ENCODE measurements at regions not wholly inside any gene's neighbourhood (a gene's known extent, or its start where the extent isn't known, plus 50 kb on each side); places are given as distances from the start of the nearest gene placed in this dataset.

DNA sequence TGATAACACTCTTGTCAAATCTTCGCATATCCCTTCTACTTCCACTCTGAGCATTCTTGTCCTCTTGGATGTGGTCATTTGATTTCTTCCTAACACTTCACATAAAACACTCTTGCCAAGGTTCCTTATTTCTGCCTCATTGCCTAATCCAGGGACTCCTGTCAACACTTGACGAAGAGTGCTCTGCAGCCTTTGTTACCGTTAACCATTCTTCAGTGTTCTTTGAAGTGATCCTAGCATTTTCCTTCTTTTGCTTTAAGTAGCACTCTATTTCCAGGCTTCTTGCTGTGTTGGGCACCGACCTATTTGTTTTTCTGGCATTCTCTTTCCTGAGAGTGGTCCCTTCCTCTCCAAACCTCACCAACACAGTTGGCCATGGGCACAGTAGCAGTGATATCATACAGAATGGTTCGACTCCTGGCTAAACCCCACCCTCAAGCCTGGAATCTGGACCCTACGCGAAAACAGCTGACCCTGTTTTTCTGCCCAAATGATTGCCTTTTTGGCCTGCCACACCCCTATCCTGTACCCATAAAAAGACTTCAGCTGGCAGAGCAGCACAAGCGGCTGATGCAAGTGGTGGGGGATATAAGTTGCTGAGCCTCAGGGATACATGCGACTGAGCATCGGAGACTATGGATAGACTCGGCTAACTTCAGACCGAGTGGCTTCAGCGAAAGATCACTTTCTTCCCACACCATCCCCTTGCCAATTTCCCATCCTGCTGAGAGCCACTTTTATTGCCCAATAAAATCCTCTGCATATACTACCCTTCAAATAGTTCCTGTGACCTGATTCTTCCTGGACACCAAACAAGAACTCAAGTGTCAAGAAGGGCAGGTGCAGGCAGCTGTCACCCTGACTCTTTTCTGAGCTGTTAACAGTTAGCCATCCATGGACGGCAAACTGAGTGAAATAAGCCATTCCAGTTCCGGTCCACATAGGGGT is 820.6 kb downstream of the CCSER2 start:
- DNase-seq = no peak

GRCh38 chr10:85149766-85150165 is 821.4 kb downstream of the CCSER2 start:
- no peak for DNase-seq

DNA sequence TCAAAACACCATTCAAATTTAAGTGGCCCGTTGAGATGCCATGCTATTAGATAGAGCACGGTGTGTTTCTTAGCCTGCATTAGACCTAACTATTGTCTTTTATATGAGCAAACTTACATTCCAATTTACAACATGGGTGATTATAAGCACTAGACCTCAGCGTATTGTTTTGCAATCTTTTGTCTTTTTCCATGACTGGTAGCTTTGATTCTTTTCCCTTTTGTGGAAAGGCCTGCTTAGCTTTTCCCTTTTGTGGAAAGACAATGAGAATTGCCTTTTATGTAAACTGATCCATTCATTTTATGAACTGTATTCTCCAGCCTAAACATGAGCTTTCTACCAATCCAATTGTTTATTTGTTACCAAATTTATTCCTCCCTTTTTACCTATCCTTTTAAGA is 823.1 kb downstream of the CCSER2 start:
- no peak for DNase-seq

DNA sequence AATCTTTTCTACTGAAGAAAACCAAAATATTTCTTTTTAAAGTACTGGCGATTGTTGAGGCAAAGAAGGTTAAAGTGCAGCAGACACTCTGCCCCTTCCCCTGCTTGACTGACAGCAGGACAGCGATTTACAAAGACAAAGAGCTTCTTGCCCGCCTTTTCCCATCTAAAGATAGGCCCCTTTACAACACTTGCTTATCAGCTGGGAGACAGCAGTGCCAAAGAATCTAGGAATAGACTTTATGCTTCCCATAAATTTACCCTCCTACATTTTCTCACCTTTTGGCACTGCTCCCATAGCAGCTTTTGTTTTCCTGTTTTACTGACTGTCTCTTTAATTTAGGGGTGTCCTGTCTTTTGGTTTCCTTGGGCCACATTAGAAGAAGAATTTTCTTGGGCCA is 824.1 kb downstream of the CCSER2 start:
- no peak for DNase-seq

DNA sequence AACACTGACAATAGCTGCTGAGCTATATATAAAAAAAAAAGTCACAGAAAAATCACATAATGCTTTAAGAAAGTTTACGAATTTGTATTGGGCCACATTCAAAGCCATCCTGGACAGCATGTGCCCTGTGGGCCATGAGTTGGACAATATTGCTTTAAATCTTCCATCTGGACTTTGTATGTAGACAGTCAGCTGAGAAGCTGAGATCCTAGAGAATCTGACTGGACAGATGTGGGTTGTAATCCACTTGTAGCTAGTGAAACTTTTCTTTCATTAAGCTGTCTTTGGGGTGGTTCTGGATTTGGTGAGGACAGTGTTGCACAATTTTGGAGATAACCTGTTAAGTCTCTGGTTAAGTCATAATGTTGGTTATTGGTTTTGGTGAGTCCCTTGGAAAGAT is 824.5 kb downstream of the CCSER2 start:
- no peak for DNase-seq

DNA sequence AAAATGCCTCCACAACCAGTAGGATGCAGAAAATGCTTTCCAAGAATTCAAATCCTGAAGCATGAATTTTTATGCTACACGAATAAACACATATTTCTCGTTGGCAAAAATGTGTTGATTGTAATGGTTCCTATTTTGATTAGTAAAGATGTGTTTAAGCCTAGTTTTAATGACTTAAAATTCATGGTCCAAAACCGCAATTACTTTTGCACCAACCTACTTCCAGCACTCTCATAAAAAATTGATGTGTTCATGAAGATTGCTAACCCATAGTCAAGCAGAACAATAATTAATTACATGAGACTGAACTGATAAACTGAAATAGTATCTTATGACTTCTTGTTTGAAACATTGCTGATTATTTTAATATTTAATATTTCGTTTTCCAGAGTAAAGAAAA is 828.8 kb downstream of the CCSER2 start:
- no peak for DNase-seq

- DNase-seq = no peak
These were observed 839.9 kb downstream of the CCSER2 start for GRCh38 chr10:85168243-85168642.

GRCh38 chr10:85170026-85170425 is 841.6 kb downstream of the CCSER2 start:
- DNase-seq = no peak

GRCh38 chr10:85175635-85176034 is 847.2 kb downstream of the CCSER2 start:
- no peak for DNase-seq

DNA sequence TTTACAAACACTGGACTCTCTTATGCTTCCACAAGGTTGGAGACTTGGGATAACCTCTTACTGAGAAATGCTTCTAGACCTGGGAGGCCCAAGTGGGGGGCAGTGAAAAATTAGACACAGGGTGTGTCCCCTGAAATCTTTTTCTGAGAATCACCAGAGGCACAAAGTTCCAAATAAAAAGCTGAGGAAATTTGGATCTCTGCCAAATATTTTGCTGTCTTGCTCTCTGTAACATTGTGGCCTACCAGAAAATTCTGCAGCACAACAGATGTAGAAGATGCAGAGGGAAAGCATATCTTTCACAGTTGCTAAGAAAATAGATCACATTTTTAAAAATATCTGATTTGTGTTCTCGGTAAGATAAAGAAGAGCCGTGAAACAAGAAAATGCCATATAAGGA is 849.4 kb downstream of the CCSER2 start:
- no peak for DNase-seq

- DNase-seq = no peak
These were observed 858.7 kb downstream of the CCSER2 start for GRCh38 chr10:85187047-85187446.

DNA sequence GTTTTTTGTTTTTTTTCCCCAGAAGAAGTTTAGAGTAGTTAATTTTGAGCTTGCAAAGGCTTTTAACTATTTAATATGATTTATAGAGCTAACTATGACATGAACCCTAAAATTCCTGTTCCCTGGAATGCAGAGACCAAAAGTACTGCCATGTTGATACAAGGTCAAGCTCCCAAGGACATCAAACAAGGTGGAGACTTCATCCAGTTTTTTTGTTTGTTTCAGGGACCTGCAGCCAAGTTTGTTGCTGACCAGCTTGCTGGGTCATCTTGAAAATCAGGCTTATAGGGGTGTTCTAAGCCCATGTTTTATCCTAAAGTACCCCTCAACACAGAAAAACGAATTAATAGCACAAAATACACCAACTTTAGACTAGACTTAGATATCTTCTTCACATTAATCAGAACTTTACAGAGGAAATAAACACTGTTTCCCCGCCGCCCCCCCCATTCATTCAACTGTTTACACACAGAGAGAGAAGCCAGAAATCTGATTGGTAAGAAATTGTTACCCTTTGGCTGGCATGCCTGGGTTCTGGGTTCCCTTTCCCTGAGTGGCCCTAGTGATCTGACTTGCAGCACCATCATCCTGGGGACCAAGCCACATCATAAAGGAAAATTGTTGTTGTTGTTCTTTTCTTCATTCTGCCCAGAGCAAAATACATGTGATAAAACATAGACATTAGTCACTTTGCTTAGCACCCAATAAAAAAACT is 860.5 kb downstream of the CCSER2 start:
- DNase-seq = no peak

DNA sequence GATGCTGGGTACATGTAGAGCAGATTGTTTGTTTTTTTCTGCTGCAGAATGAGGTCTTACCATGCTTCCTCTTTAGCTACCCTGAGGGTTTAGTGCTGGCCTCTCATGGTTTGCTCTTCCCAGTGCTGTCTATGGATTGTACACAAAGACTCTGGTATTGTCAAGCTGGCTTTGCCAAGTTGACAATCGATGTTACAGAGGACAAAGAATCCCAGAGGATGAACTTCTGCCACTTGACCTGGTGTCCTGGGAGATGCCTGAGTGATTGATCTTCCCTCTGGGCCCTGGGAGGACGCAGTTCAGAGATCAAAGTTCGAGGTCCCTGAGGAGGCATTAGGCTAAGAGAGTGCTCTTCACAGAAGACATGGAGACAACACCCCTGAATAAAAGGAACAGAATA is 865.4 kb downstream of the CCSER2 start:
- no peak for DNase-seq

GRCh38 chr10:85194706-85195105 is 866.3 kb downstream of the CCSER2 start:
- no peak for DNase-seq

DNA sequence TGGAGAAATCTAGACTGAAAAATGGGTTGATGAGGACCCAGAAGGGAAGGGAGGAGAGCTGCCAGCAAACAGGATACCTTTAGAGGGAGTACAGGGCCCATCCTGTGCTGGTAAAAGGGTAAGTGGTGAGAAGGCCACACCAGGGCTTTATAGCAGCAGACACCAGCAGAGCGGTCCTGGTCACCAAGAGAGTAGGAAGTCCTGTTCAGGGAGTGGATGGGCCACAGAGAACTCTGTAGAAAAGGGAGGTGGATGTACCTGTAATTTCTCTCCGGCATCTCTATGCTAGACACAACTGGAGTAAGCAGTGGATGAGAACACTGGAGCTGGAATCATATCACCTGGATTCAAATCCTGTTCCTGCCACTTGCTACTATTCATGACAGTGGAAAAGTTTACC is 867.2 kb downstream of the CCSER2 start:
- no peak for DNase-seq

- DNase-seq = no peak
These were observed 876.4 kb downstream of the CCSER2 start for GRCh38 chr10:85204814-85205213.

DNA sequence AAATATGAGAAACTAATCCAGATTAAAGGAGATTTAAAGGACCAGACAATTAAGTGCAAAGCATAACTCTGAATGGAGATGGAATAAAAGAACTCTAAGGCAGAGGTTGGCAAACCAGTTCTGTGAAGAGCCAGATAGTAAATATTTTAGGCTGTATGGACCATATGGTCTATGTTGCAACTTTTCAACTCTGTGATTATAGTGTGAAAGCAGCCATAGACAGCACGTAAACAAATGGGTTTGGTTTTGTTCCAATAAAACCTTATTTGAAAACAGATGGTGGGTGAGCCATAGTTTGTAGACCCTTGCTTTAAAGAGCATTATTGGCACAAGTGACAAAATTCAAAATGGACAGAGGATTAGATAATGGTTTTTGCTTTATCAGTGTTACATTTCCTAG is 884.1 kb downstream of the CCSER2 start:
- DNase-seq = no peak

- no peak for DNase-seq
These were observed 885.1 kb downstream of the CCSER2 start for GRCh38 chr10:85213493-85213892.

DNA sequence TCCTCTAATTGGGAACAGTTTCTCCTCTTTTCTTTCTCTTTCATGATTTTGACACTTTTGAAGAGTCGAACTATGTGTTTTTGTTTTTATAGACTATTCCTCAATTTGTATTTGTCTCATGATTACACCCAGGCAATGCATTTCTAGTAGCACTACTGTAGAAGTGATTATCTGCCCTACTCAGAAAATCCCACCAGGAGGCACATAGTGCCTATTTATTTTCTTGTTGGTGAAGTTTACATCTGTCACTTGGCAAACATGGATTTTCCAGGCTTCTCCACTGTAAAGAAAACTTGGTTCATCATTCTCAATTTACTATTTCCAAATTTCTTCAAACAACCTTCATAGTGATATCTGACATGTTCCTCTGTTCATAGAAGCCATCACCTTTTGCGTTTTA is 893.9 kb downstream of the CCSER2 start:
- DNase-seq = no peak

DNA sequence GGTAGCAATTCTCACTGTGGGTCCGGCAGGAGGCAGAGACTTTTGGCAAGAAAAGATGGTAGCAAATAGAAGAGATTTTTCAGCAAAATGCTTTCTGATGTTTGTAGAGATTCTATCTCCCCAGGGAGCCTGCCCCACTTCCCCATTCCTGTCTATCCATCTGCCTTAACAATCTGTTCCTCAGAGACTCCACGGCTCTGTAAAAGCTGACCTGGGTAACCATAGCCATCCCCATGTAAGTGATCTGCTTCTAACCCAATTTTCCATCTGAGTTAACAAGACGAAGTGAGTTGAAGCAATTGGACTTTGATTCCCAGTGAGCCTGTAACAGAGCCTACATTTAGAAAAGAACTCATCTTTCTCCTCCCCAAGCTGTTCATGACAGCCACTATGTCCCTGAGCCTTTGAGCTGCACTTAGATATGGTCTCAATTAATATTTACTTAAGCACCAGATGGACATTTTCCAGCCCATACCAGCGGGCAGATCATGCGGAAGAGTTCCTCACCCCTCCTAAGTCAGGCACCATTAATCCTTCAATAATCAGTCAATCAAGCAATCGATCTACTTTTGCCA is 896.1 kb downstream of the CCSER2 start:
- DNase-seq = no peak

DNA sequence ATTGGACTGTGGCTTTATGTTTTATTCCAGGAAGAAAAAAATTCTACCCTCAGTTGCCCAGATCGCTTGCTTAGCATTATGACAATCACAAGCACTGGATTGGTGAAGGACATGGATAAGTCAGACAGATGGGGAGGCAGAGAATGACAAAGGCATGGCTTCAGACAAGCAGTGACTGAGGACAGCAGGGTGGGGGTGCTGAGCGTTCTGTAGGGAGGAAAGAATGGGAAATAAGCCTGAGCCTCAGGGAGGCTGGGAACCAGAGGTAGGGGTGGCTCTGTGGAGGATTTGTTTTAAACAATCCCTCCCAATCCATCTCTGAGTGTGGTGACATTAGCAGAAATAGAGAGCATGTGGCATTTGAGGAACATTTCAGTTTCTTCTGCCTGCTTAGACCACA is 896.9 kb downstream of the CCSER2 start:
- no peak for DNase-seq

DNA sequence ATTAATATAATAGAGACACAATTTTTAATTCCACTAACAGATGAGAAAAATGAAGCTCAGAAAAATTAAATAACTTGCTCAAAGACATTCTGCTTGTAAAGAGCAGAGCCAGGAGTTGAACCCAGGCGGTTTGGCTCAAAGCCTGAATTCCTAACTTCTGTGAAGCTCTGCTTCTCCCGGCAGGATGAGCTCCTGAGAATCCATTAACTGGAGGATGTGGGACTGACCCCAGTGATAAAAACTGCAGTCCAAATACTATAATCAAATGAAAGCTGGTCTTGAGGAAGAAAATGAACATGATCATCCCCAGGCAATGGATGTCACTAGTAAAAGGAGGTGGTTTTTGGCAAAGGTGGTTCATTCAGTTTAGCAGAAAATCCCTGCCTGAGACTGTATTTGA is 898.2 kb downstream of the CCSER2 start:
- no peak for DNase-seq

DNA sequence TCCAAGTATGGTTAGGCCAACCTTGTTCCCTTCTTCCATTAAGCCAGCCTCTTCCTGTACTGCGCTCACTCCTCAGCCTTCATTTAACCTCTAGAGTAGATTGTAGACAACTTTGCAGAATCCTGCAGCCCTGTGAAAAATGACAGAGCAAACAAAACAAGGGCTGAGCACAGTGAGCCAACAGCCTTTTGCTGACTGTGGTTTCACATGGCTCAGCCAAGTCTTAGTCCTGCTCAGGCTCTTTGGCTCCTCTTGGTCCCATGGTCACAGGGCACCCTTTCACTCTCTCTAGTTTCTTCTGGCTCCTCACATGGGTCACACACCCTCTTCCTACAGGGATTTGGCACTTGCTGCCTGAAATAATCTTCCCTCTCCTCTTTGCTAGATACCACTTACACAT is 900.3 kb downstream of the CCSER2 start:
- DNase-seq = no peak

Measured in fibroblast of skin of abdomen (primary cell).